Erythroblast (primary cell): ENCODE measurements at regions not wholly inside any gene's neighbourhood (a gene's known extent, or its start where the extent isn't known, plus 50 kb on each side); places are given as distances from the start of the nearest gene placed in this dataset.

Experiments
- GATA1 ChIP-seq: IDR thresholded peaks from 2 replicates; pipeline ENCODE4 v1.6.1; 2011; ENCODE audit warnings: low read depth, mild to moderate bottlenecking, control low read depth, low read length, moderate library complexity
- POLR2A ChIP-seq: IDR thresholded peaks from 2 replicates; pipeline ENCODE4 v1.6.1; 2011; ENCODE audit warnings: mild to moderate bottlenecking, low read length

DNA sequence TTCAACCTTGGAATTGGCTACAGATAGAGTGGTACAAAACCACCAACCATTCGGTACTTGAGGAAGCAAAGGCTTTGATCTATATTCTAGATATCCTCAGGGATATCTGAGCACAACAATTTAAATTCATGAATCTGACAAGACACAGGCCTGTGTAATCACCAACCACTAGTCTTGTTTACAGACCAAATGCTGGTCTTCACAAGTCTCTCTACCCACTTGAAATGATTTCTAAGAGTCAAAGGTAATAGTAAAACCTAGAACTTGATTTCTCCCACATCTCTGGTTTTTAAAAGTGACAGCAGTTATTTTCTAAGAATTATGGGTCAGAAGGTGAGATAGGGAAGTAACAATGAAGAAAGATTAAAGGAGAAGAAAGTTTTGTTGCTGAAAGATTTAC is 613.7 kb upstream of the ACVR2A start:
- TF ChIP-seq POLR2A, result no peak
- TF ChIP-seq GATA1, result no peak
